ENCODE measurements at regions not wholly inside any gene's neighbourhood (a gene's known extent, or its start where the extent isn't known, plus 50 kb on each side); places are given as distances from the start of the nearest gene placed in this dataset.

DNA sequence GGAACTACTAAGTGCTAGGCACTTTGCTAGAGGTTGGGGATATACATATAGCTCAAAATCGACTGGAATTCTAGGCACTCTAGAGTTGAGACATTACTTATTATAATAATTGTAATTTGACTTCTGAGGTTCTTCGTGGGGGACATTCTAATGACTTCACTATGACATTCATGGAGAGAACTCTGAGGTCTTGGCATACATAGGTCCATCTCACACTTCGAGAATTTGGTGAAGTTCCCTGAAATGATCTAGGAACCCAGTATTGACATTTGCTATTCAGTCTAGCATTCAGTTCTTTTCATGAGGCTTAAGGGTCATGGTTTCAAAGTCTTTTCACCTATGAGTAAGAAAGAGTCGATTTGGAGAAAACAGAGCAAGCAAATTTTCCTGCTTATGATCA, 446.6 kb upstream of the JAG1 start:
- no peak for DNase-seq (ENCODE audit: low spot score)
- in situ Hi-C loops (cut with HindIII; ENCODE audit: low sequenced_read_pairs) = no loop called here

DNA sequence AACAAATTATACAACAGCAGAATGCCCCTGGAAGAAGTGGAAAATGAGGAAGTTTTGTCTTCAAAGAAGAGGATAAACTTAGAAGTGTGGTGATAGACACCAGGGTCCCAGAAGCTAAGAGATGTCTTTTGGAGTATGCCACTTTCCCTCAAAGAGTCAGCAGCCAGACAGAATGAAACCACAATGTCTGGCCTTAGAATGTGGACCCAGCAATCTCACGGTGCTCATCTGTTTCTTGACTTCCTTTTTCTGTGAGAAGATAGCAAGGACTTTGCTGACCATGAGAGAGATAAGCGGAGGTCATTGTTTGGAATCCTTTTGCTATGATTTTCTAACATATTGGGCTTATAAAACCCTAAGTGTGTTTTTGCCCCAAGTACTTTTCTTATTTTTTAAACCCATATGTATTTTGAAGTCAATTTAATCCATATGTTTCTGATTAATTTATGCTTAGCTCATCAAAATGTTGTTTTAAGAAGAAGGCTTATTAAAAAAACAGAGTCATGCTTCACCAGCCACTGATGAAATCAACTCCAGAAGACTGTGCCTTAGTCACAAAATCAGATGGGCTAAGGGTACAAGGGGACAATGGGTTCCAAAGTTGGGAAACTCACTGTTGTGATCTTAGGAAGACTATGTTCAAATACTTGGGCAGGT, 451.2 kb upstream of the JAG1 start:
- in situ Hi-C loops (cut with HindIII; ENCODE audit: low sequenced_read_pairs) = no loop called here

DNA sequence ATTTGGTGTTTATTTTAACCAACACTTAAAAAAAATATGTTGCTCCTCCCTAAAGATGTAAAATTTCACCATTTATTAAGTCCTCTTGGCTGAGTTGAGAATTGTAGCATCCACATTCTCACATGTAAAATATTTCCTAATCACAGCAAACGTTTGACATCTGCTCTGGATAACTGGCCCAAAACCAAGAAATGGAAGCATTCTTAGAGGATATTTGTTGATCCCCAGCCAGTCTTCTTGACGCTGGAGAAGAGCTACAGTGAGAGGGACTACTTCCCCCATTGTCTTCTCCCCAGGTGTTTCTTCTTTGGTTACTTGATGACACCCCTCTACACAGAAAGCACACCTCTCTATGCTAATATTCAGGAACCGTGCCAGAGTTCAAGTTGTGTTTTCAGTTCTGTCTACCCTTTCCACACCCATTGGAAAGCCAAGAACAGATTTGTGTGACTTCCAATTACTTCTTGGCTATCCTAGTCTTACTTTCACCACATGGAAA, 454.5 kb upstream of the JAG1 start:
- no peak for DNase-seq (ENCODE audit: low spot score)
- in situ Hi-C loops (cut with HindIII; ENCODE audit: low sequenced_read_pairs) = no loop called here

More for the DNA sequence above, 451.2 kb upstream of the JAG1 start:
- no peak for DNase-seq (ENCODE audit: low spot score)

DNA sequence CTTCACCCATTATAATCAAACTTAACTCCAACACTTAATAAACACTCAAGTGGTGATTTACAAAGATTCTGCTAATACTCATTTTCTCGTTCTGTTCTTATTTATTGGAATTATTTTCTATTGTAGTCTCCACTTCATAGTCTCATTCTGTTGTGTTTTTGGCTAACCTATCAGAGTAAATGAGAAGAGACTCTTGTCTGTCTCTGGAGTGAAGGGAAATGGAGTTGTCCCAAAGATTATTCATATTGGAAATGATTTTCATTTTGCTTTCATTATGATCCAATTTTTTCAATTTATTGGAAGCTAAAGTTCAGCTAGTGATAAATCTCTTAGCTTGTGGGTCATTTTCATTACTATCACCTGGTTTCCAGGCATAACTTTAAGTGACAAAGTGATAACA, 454.9 kb upstream of the JAG1 start:
- DNase-seq (ENCODE audit: low spot score) = no peak
- in situ Hi-C loops (cut with HindIII; ENCODE audit: low sequenced_read_pairs) = no loop called here

DNA sequence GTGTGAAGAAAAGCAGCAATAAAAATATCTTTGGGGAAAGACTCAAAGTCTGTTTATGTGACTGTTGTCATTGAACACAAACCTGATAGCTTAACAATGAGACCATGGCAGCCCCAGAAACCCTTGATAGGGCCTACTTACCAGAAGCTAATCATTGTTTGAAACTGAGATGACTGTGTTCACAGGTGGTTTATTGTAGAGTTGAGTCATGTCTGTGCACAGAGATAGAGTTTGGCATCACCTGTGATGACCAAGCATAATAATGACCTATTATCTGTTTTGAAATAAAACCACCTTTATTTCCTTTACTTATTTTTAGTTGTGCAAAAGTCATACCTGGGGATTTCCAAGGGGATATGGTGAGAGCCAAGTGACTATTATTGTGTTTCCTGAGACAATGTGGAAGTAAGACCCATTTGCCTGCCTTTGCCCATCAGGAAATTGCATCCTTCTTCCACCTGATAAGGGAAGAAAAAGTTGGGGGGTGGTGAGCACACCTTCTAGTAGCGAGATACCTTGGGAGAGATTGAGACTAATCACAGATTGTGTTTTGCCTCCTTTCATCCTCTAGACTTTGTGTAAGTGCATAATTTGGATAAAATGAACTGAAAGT, 456.9 kb upstream of the JAG1 start:
- in situ Hi-C loops (cut with HindIII; ENCODE audit: low sequenced_read_pairs) = no loop called here

DNA sequence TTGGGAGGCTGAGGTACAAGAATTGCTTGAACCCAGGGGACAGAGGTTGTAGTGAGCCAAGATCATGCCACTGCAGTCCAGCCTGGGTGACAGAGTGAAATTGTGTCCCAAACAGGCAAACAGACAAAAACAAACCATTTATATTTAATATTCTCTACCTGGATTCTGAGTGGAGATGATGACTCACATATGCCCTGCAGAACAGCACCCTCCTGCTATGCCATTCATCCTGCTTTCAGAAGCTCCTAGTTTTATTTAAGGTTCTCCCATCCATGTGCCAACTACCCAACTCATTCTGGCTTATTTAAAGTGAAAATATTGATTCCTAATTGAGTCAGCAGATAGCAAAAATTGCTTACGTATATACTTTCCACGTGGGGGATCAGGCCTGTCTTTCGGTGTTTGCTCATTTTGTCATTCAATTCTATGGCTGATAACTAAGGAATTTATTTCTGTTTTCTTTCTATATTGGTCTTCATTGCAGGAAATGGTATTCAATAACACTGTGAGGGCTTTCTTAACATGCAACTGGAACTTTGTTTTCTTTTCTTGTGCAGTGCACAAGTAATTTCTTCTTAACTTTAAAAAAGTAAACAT, 459.1 kb upstream of the JAG1 start:
- DNase-seq (ENCODE audit: low spot score) = no peak
- in situ Hi-C loops (cut with HindIII; ENCODE audit: low sequenced_read_pairs) = no loop called here

More for the DNA sequence above, 456.9 kb upstream of the JAG1 start:
- no peak for DNase-seq (ENCODE audit: low spot score)

DNA sequence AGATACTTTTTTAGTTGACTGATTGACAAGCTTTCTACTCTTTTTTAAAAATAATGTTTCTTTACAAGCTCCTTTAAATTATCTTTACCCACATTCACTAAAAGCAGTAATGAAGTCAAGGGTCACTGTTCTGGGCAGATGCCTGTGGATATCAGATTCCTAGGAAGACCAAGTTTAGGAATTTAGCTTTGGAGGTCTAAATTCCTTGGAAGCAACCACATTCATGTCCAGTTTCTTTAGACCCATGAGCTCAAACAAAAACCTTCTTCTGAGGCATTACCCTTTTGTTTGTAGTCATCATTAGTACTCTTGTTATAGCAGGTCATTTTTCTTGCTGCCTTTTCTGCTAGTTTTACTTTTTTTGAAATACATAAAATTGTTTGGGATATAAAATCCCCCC, 462.9 kb upstream of the JAG1 start:
- in situ Hi-C loops (cut with HindIII; ENCODE audit: low sequenced_read_pairs) = no loop called here
- DNase-seq (ENCODE audit: low spot score) = no peak

DNA sequence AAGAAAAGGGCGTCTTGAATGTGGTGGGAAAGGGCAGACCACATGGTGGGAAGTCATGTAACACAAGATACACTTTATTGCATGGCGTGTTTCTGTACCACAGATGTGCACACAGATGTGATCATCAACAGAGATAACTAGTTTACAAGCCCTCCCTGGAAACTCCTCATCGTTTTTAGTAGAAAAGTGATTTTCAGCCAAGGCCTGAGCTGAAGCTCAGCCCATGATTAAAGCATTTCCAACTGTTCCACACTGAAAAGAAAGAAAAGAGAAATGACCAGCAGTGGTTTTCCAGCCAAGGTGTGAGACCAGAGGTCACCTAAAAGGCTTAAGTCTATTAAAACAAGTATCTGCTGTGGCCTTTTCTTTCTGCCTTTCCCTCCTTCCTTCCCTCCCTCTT, 463.9 kb upstream of the JAG1 start:
- no peak for DNase-seq (ENCODE audit: low spot score)

DNA sequence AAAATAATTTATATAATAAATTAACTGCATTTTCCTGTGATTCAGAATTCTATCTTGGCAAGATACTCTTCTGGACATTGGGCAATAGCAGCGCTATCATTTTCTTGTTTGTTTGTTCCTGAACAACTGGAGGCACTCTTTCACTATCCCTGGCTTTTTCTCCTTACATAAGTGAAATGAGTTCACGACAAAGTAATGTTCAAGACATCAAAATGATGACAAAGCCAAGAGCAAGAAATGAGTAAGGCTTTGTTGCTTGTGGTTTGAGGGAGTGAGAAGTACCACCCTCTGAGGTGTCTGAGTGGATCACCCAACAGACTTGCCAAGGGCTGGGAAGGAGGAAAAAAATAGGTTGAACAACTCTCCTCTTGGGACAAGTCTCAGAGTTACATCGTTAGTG, 466.6 kb upstream of the JAG1 start:
- in situ Hi-C loops (cut with HindIII; ENCODE audit: low sequenced_read_pairs) = no loop called here
- DNase-seq (ENCODE audit: low spot score) = no peak

More for the DNA sequence above, 463.9 kb upstream of the JAG1 start:
- in situ Hi-C loops (cut with HindIII; ENCODE audit: low sequenced_read_pairs) = no loop called here

DNA sequence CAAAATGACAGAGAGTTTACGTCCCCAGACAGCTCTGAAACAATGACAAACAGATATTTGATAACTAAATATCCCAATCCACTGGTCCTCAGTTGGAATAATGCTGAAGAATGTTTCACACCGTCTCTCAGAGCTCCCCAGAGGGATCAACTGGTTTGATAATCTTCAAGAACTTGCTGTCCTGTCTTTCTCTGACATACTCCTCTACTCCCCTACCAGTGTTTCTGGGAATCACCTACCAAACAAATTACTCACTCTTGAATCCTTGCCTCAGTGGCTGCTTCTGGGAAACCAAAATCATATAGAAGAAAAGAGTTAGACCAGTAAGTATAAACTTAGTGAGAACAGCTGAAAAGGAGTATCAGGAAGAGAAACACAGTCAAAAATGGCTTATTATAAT, 469.7 kb upstream of the JAG1 start:
- in situ Hi-C loops (cut with HindIII; ENCODE audit: low sequenced_read_pairs) = no loop called here
- no peak for DNase-seq (ENCODE audit: low spot score)

DNA sequence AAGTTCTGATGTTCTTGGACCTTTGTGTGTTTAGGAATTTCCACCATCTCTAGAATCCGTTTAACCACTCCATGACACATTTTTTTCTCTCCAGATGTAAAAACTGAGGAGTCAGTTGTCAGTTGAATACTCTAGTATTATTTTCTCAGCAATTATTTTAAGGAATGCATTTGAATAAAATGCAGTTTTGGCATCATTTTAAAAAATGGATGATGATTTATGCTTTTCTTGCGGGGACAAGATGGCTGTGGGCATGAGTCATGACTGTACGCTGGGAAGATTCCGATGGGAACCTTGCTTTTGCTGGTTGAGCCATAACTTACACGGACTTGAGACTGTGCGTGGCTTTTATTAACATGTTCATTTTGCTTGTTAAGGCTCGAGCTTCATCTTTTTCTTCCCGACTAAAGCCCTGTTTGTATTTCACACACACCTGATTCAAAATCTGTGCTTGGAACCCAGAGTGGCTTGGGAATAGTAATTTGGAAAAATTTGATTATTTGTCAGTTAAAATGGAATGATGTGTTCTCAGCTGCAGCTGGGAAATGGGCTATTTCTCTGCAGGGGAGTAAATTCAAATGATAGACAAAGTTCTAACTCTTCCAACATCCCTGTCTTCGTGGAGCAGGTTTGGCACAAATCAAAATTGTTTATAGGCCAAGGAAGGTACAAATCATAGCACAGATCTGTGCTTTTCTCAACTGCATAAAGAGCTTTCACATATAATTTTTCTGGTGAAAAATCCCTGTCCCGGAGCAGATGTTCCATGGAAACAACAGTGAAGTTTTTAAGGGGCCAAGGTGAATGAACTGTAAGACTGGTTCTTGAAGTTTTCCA, 470.5 kb upstream of the JAG1 start:
- in situ Hi-C loops (cut with HindIII; ENCODE audit: low sequenced_read_pairs) = no loop called here
- DNase-seq (ENCODE audit: low spot score) = no peak

DNA sequence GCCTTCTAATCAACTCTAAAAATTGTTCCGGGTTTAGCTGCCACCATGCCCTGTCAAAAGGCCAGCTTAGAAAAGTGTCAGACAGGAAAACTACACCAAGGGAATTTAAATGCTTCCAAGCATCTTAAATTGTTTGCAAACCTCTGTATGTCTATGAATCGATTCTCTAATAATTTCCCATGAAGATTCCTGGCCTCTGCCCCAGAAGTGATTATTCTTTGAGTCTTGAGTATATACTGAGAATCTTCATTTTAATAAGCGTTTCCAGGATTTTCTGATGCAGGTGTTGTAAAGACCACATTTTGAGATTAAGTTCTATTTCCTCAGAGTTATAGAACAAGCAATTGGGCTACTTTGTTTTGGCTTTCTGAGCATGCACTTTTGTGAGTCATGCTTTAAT, 471.8 kb upstream of the JAG1 start:
- in situ Hi-C loops (cut with HindIII; ENCODE audit: low sequenced_read_pairs) = no loop called here
- DNase-seq (ENCODE audit: low spot score) = no peak

DNA sequence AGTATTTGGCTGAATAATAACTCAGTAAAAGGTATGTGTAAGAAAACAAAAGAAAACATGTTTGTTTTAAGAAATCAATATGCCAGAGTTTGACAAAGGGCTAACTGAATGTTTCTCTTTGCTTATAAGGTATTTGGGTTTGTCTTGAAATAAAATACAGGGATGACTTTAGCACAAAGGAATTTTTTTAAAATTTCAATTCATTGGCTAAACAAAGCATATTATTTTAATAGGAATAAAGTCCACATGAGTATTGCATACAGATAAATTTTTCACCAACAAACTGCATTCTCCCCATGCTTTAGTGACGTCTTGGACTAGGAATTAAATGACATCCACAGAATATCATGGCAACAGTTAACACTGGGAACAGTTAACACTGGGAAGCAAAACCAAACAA, 480.0 kb upstream of the JAG1 start:
- in situ Hi-C loops (cut with HindIII; ENCODE audit: low sequenced_read_pairs) = no loop called here
- no peak for DNase-seq (ENCODE audit: low spot score)

DNA sequence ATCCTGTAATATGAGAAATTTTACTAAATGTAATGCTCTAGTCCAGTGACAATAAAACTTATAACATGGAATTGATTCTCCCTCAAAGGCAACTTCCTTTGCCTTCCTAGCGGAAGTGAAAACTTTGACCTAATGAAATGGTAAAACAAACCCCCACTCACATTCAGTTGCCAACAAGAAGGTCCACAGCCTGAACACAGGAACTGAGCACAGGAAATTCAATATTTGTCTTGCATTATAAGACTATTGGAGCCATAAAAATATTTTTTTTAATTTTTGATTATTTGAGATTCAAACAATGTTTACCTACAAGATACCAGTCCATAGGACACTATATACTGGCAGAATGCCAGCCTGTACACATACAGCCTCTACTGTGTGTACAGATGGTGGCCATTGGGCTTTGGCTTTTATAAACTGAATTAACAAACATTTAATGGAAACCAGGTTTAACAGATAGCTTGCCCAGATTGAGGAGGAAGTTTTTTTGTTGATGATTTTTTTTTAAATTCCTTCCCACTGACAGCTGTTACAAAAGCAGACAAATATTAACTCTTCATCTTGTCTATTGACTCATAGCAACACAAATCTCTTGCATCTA, 481.5 kb upstream of the JAG1 start:
- in situ Hi-C loops (cut with HindIII; ENCODE audit: low sequenced_read_pairs) = no loop called here
- no peak for DNase-seq (ENCODE audit: low spot score)

DNA sequence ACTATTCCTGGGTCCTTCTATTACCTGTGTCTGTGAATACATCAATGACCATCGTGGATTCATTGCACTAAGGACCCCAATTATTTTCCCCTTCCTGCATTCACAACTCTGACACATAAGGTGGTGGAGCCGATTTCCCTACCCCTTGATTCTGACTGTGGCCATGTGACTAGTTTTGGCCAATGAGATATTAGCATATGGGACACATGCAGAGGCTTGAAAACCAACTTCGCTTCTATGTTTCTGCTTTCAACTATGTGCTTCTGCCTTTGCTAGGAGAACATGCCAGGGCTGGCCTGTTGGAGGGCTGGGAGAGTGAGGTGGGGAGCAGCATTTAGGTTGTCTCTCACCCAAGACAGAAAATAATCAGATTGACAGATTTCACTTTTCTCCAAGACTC, 483.1 kb upstream of the JAG1 start:
- in situ Hi-C loops (cut with HindIII; ENCODE audit: low sequenced_read_pairs) = no loop called here
- DNase-seq (ENCODE audit: low spot score) = no peak

DNA sequence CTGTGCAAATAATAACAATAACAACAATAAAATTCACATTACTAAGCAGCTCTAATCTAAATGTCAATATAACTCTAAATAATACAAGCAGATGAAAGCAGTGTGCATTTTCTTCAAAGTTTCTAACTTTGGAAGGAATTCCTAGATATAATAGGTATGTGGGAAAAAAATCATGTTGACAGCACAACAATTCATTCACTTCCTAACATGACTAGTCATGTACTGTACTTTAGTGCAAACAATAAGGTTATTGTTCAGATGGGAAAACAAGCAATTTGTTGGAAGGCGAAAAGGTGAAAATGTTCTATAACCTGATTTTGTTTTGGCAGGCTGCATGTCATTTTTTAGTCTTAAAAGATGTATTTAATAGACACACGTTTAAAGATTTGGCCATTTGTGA, 484.3 kb upstream of the JAG1 start:
- in situ Hi-C loops (cut with HindIII; ENCODE audit: low sequenced_read_pairs) = no loop called here
- no peak for DNase-seq (ENCODE audit: low spot score)

DNA sequence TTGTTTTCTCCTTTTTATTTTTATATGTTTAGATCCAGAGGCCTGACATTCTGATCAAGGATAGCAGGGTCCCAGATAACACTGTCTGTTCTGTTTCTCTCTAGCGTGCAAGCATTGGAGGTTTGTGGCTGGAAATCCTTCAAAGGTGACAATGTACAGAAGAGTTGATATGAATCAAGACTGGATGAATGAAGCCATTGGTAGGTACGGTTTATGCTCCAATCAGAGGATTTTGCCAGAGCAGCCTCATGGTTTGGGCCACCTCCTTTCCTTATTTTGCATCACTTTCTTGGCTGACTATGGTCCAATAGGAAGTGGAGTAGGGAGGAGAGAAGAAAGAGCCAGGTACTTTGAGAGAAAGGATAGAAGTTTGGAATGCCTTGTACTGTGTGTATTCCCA, 484.8 kb upstream of the JAG1 start:
- no peak for DNase-seq (ENCODE audit: low spot score)
- in situ Hi-C loops (cut with HindIII; ENCODE audit: low sequenced_read_pairs) = no loop called here

DNA sequence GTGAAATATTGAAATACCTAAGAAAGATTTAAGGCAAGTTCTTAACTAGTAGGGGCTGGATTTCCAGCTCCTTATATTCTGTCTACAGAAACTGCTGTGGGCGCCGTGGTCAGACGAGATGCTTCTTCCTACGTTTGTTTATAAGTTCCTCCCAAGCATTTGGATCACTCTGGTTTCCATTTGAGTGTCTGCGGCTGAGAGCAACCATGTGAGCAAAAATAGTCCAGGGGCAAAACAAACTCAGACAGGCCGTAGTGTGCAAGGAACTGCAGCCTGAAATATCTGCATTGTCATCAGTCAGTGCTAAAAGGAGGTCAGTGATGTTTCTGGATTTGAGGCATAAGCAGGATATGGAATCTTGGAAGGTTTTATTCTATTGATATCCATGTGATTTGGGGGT, 485.9 kb upstream of the JAG1 start:
- DNase-seq (ENCODE audit: low spot score) = peak; percentile 12
- in situ Hi-C loops (cut with HindIII; ENCODE audit: low sequenced_read_pairs) = no loop called here

DNA sequence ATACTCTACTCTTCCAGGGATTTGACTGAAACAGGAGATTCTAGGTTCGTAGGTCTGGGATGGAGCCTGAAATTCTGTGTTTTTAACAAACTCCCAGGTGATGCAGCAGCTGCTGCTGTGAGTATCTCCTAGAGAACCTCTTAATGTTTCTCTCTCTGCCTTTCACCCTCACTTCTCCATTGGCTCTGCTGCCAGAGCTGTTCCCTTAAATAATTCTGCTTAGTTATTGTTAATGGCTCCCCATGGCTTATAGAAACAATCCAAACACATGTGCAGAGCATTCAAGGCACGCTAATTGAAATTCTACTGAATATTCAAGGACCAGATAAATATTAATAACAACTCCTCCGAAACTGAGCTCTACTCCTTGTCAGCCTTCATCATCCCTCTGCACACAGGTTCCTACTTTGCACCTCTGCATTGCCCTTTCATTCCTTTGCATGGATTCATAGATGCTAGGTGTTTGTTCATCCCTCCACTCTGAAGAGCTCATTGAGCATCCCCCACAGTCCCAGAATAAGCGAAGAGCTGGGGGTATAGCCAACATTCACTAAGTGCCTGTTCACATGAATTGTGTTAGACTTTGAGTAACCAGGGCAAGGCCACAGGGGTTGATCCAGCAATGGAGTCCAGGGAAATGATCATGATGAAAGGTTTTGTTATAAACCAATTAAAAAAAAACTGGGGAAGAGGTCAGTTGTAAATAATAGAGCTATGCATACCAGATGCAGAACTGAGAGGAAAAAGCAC, 488.4 kb upstream of the JAG1 start:
- DNase-seq (ENCODE audit: low spot score) = no peak
- in situ Hi-C loops (cut with HindIII; ENCODE audit: low sequenced_read_pairs) = no loop called here
